ENCODE measurements at regions not wholly inside any gene's neighbourhood (a gene's known extent, or its start where the extent isn't known, plus 50 kb on each side); places are given as distances from the start of the nearest gene placed in this dataset.

DNA sequence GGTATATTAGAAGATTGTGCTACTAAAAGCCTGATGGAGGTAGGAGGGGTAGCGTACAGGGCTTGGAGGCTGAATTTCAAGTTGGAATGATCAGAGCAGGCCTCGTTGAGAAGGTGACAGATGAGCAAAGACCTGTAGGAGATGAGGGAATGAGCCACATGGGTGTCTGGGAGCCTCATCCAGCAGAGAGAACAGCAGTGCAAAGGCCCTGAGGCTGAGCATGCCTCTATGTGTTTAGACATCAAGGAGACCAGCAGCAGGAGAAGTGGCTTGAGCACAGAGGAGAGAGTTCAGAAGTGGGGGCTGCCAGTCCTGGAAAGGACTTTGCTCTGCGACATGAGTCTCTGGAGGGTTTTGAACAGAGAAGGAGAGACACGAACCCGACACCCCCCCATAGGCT lies 111.7 kb downstream of the TMEM130 start:
- intact Hi-C loops (cut with DNase I) = no loop called here
- FAIRE-seq = no peak

GRCh38 chr7:98760201-98760651 lies 109.6 kb downstream of the TMEM130 start:
- Histone ChIP-seq H3K9me3 (ENCODE audit: control insufficient read depth in 2 of 3, insufficient read depth in 1 of 3, low read length in 3 of 3) (peaks cover 0 to 2% (median 0%) of the 10 kb centered on the region in 3 donors), H3K4me1 (ENCODE audit: control insufficient read depth in 2 of 3, insufficient read depth in 2 of 3, low read depth in 1 of 3, low read length in 3 of 3) (no peaks in the 10 kb centered on the region), H3K36me3 (ENCODE audit: control insufficient read depth in 2 of 3, insufficient read depth in 3 of 3, low read length in 3 of 3) (no peaks in the 10 kb centered on the region), H3K27me3 (ENCODE audit: control insufficient read depth, insufficient read depth, low read length) (no peaks in the 10 kb centered on the region), H3K9ac (ENCODE audit: low read length in 3 of 3) (no peak overlapping the region), H3K4me3 (ENCODE audit: low read length in 3 of 3) (no peak overlapping the region), H3K27ac (ENCODE audit: low read depth in 2 of 2, low read length in 2 of 2) (no peak overlapping the region)
- intact Hi-C loops (cut with DNase I) = no loop called here
- TF ChIP-seq, protein P1, sequence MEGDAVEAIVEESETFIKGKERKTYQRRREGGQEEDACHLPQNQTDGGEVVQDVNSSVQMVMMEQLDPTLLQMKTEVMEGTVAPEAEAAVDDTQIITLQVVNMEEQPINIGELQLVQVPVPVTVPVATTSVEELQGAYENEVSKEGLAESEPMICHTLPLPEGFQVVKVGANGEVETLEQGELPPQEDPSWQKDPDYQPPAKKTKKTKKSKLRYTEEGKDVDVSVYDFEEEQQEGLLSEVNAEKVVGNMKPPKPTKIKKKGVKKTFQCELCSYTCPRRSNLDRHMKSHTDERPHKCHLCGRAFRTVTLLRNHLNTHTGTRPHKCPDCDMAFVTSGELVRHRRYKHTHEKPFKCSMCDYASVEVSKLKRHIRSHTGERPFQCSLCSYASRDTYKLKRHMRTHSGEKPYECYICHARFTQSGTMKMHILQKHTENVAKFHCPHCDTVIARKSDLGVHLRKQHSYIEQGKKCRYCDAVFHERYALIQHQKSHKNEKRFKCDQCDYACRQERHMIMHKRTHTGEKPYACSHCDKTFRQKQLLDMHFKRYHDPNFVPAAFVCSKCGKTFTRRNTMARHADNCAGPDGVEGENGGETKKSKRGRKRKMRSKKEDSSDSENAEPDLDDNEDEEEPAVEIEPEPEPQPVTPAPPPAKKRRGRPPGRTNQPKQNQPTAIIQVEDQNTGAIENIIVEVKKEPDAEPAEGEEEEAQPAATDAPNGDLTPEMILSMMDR (IDR thresholded peaks at IDR 0.05; ENCODE audit: borderline replicate concordance, extremely low read depth, insufficient read depth) = no peak
- no peak for FAIRE-seq
- DNase-seq = peak in 2 of 5 donors; percentile 19 to 51

More for the DNA sequence above, 111.7 kb downstream of the TMEM130 start:
- Histone ChIP-seq H3K4me1 (ENCODE audit: control insufficient read depth in 2 of 3, insufficient read depth in 2 of 3, low read depth in 1 of 3, low read length in 3 of 3) (no peaks in the 10 kb centered on the region), H3K9me3 (ENCODE audit: control insufficient read depth in 2 of 3, insufficient read depth in 1 of 3, low read length in 3 of 3) (no peaks in the 10 kb centered on the region), H3K36me3 (ENCODE audit: control insufficient read depth in 2 of 3, insufficient read depth in 3 of 3, low read length in 3 of 3) (no peaks in the 10 kb centered on the region), H3K9ac (ENCODE audit: low read length in 3 of 3) (no peak overlapping the region), H3K27ac (ENCODE audit: low read depth in 2 of 2, low read length in 2 of 2) (no peak overlapping the region), H3K4me3 (ENCODE audit: low read length in 3 of 3) (no peak overlapping the region), H3K27me3 (ENCODE audit: control insufficient read depth, insufficient read depth, low read length) (no peaks in the 10 kb centered on the region)
- TF ChIP-seq, protein P1 (IDR thresholded peaks at IDR 0.05; ENCODE audit: borderline replicate concordance, extremely low read depth, insufficient read depth) = no peak
- no peak for DNase-seq

GRCh38 chr7:98761225-98761624 lies 108.6 kb downstream of the TMEM130 start:
- Histone ChIP-seq H3K27me3 (ENCODE audit: control insufficient read depth, insufficient read depth, low read length) (no peaks in the 10 kb centered on the region), H3K9ac (ENCODE audit: low read length in 3 of 3) (no peak overlapping the region), H3K4me1 (ENCODE audit: control insufficient read depth in 2 of 3, insufficient read depth in 2 of 3, low read depth in 1 of 3, low read length in 3 of 3) (no peaks in the 10 kb centered on the region), H3K36me3 (ENCODE audit: control insufficient read depth in 2 of 3, insufficient read depth in 3 of 3, low read length in 3 of 3) (no peaks in the 10 kb centered on the region), H3K4me3 (ENCODE audit: low read length in 3 of 3) (no peak overlapping the region), H3K9me3 (ENCODE audit: control insufficient read depth in 2 of 3, insufficient read depth in 1 of 3, low read length in 3 of 3) (peaks cover 0 to 2% (median 0%) of the 10 kb centered on the region in 3 donors), H3K27ac (ENCODE audit: low read depth in 2 of 2, low read length in 2 of 2) (no peak overlapping the region)
- DNase-seq = no peak
- intact Hi-C loops (cut with DNase I) = no loop called here
- FAIRE-seq = no peak
- TF ChIP-seq, protein P1 (IDR thresholded peaks at IDR 0.05; ENCODE audit: borderline replicate concordance, extremely low read depth, insufficient read depth) = no peak

- no peak overlapping the region for H3K4me3 ChIP-seq (ENCODE audit: low read length in 3 of 3)
- no peaks in the 10 kb centered on the region for H3K4me1 ChIP-seq (ENCODE audit: control insufficient read depth in 2 of 3, insufficient read depth in 2 of 3, low read depth in 1 of 3, low read length in 3 of 3)
- peaks cover 0 to 2% (median 0%) of the 10 kb centered on the region in 3 donors for H3K9me3 ChIP-seq (ENCODE audit: control insufficient read depth in 2 of 3, insufficient read depth in 1 of 3, low read length in 3 of 3)
- no peaks in the 10 kb centered on the region for H3K27me3 ChIP-seq (ENCODE audit: control insufficient read depth, insufficient read depth, low read length)
- no peak overlapping the region for H3K27ac ChIP-seq (ENCODE audit: low read depth in 2 of 2, low read length in 2 of 2)
- intact Hi-C loops (cut with DNase I) = no loop called here
- FAIRE-seq (no peak), DNase-seq (no peak)
- H3K9ac ChIP-seq (ENCODE audit: low read length in 3 of 3) = no peak overlapping the region
- no peaks in the 10 kb centered on the region for H3K36me3 ChIP-seq (ENCODE audit: control insufficient read depth in 2 of 3, insufficient read depth in 3 of 3, low read length in 3 of 3)
- TF ChIP-seq, protein P1 (IDR thresholded peaks at IDR 0.05; ENCODE audit: borderline replicate concordance, extremely low read depth, insufficient read depth) = no peak
These were observed 107.2 kb downstream of the TMEM130 start for GRCh38 chr7:98762620-98763019.

Data from kidney (tissue), 13 donors.